Hepatocyte (in vitro differentiated cells): ENCODE measurements at regions not wholly inside any gene's neighbourhood (a gene's known extent, or its start where the extent isn't known, plus 50 kb on each side); places are given as distances from the start of the nearest gene placed in this dataset.
"Not testable (repeated sequence)": the region's sequence is repeated elsewhere in the genome, so short reads cannot be mapped to it uniquely, and the experiment has no call there.

Source experiments
- DNase-seq: peaks from one replicate; pipeline ENCODE4 v3.0.0-alpha.2; 2016; ENCODE audit warnings: low spot score
- H2AFZ ChIP-seq: fragments of 200-600 bp; sonication (generic); 2 replicates; pipeline ENCODE4 v1.6.0; 2016; ENCODE audit warnings: antibody characterized with exemption, mild to moderate bottlenecking
- H3K27ac ChIP-seq: fragments of 200-600 bp; sonication (generic); 2 replicates; pipeline ENCODE4 v1.5.1; 2016; ENCODE audit warnings: mild to moderate bottlenecking
- H3K27me3 ChIP-seq: fragments of 200-600 bp; sonication (generic); 2 replicates; pipeline ENCODE4 v1.6.1; 2016
- H3K36me3 ChIP-seq: fragments of 200-600 bp; sonication (generic); replicated peaks from 2 replicates; pipeline ENCODE4 v1.5.1; 2016; ENCODE audit warnings: low read depth; ENCODE audit not compliant: insufficient read depth
- H3K4me1 ChIP-seq: fragments of 200-600 bp; sonication (generic); 2 replicates; pipeline ENCODE4 v1.5.1; 2016; ENCODE audit warnings: mild to moderate bottlenecking, moderate library complexity; ENCODE audit not compliant: insufficient read depth
- H3K4me2 ChIP-seq: fragments of 200-600 bp; sonication (generic); 2 replicates; pipeline ENCODE4 v1.6.0; 2016
- H3K4me3 ChIP-seq: fragments of 200-600 bp; sonication (generic); 2 replicates; pipeline ENCODE4 v1.5.1; 2016; ENCODE audit warnings: mild to moderate bottlenecking
- H3K79me2 ChIP-seq: fragments of 200-600 bp; sonication (generic); 2 replicates; pipeline ENCODE4 v1.6.0; 2017; ENCODE audit warnings: mild to moderate bottlenecking
- H3K9me2 ChIP-seq: fragments of 200-600 bp; sonication (generic); replicated peaks from 2 replicates; pipeline ENCODE4 v1.6.0; 2017; ENCODE audit warnings: mild to moderate bottlenecking; ENCODE audit not compliant: insufficient read depth
- H3K9me3 ChIP-seq: fragments of 200-600 bp; sonication (generic); 2 replicates; pipeline ENCODE4 v1.5.1; 2016; ENCODE audit warnings: low read depth, mild to moderate bottlenecking
- H4K20me1 ChIP-seq: fragments of 200-600 bp; sonication (generic); 2 replicates; pipeline ENCODE4 v1.6.0; 2016; ENCODE audit warnings: mild to moderate bottlenecking; ENCODE audit not compliant: insufficient read depth, poor library complexity, severe bottlenecking
- WGBS: methylation state at CpG from one replicate; pipeline ENCODE4 v1.1.6; 2016; ENCODE audit warnings: low lambda C conversion rate; ENCODE audit errors: missing lambda C conversion rate; 5-methylcytosine and 5-hydroxymethylcytosine counted together

- H3K36me3 ChIP-seq, H3K9me3 ChIP-seq, H4K20me1 ChIP-seq, H3K79me2 ChIP-seq, H3K4me3 ChIP-seq, H3K27me3 ChIP-seq, H2AFZ ChIP-seq, DNase-seq, H3K27ac ChIP-seq, H3K4me1 ChIP-seq, H3K9me2 ChIP-seq, H3K4me2 ChIP-seq: not testable (repeated sequence)
These were observed 684.1 kb downstream of the CDY1 start for GRCh38 chrY:26306046-26306445.

GRCh38 chrY:26306630-26307385, 684.9 kb downstream of the CDY1 start:
- not testable (repeated sequence) for H3K9me3 ChIP-seq, H3K4me1 ChIP-seq, H3K4me2 ChIP-seq, DNase-seq, H3K27ac ChIP-seq, H3K4me3 ChIP-seq, H2AFZ ChIP-seq, H4K20me1 ChIP-seq, H3K27me3 ChIP-seq, H3K36me3 ChIP-seq, H3K9me2 ChIP-seq, H3K79me2 ChIP-seq
- WGBS = no CpG with 5 or more reads among the region's 1 CpG

- H3K79me2 ChIP-seq, H3K4me2 ChIP-seq, H3K36me3 ChIP-seq, H3K27me3 ChIP-seq, H4K20me1 ChIP-seq, H3K4me1 ChIP-seq, DNase-seq, H3K9me3 ChIP-seq, H3K27ac ChIP-seq, H2AFZ ChIP-seq, H3K4me3 ChIP-seq, H3K9me2 ChIP-seq: not testable (repeated sequence)
These were observed 686.4 kb downstream of the CDY1 start for GRCh38 chrY:26308308-26308707.

DNA sequence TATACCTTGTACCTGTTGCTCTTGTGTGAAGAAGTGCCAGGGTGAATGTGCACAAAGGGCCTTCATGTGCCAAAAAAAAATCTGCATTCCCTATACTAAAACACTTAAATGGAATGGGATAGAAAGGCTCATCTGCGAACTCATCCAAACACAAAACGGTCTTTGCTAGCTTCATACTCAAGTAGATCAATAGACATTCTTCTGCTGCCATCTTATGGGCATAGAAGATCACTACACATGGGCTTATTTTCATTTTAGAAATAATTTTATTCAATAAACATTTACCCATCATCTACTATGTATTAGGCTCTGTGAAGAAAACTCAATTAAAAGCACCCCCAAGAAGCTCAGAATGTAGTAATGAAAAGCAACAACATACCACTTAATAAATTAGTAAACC, 693.1 kb downstream of the CDY1 start:
- no CpG with 5 or more reads among the region's 2 CpGs for WGBS

DNA sequence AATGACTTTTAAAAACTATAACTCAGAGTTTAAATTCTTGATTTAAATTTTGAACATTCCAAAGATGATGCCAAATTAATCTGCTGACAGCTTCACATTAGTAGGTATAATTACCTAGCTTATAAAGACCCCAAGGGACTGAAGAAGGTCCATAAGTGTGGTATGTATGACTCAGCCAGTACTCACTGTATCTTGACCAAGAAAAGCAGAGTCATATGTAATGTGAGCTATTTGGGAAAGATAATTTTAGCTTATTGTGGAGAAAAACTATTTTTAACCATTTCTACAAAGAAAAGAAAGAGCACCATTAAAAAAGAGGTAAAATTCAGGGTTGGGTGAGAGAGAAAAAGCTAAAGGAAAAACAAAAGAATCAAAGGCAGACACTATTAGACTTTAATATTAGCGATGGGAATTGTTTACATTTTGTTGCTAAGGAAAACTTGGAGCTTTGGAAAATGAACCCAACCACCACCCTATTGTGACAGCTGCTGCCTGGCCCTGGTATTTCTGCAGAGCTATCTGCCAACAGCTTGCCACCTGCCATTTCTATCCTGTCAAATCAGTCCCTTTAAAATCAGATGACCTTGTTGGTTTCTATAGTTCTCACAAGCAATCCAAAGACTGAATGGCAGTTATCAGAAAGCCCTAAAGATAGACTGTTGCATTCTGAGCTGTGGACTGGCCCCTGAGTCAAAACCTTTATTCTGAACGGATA, 697.7 kb downstream of the CDY1 start:
- H3K27me3 ChIP-seq, H3K79me2 ChIP-seq, H3K9me2 ChIP-seq, H3K4me2 ChIP-seq, H3K4me1 ChIP-seq, H4K20me1 ChIP-seq, DNase-seq, H2AFZ ChIP-seq, H3K36me3 ChIP-seq, H3K27ac ChIP-seq, H3K4me3 ChIP-seq, H3K9me3 ChIP-seq: not testable (repeated sequence)
- WGBS = no CpG with 5 or more reads among the region's 2 CpGs

More for the DNA sequence above, 693.1 kb downstream of the CDY1 start:
- H3K9me3 ChIP-seq, H3K4me1 ChIP-seq, H2AFZ ChIP-seq, H3K9me2 ChIP-seq, H3K36me3 ChIP-seq, H3K4me2 ChIP-seq, H4K20me1 ChIP-seq, H3K4me3 ChIP-seq, H3K27me3 ChIP-seq, H3K79me2 ChIP-seq, H3K27ac ChIP-seq: not testable (repeated sequence)
- peak; percentile 2 for DNase-seq

DNA sequence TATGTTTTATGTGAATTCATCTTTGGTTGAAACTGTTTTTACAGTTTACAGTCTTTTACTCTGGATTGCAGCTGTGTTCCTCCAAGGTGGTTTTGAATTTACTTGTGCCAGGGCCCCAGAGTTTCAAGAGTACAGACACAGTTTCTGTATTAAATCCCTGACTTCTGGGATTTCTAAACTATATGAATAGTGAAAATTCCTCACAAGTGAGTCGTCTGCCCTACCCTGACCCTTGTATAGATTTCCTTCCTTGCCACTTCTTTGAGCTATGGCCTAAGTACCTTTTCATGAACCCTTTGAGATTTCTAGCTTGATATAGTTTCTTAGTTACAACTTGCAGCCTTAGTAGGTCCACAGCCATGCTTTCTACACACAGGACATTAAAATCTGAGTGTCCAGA, 700.8 kb downstream of the CDY1 start:
- not testable (repeated sequence) for H3K4me1 ChIP-seq

DNA sequence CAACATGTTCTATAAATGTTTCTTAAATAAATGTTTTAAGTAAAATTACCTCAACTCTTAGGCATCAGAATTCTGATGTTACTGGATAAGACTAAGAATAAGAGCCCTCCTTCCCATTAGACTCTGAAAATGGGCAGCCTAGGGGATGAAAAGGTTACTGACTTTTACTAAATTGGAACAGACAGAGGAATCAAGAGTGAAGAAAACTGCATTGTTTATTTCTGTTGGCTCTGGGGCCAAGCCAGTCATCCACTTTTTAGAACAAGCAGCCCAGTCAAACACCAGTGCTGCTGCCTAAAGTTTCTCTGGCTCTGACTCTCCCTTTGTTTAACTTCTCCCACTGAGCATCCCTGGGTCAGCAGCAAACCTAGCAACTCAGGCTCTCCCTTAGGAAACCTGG, 731.0 kb downstream of the CDY1 start:
- H3K27me3 ChIP-seq, H3K79me2 ChIP-seq, DNase-seq, H3K4me2 ChIP-seq, H3K9me3 ChIP-seq, H2AFZ ChIP-seq, H3K36me3 ChIP-seq, H3K4me3 ChIP-seq, H4K20me1 ChIP-seq, H3K4me1 ChIP-seq, H3K9me2 ChIP-seq, H3K27ac ChIP-seq: not testable (repeated sequence)

More for the DNA sequence above, 700.8 kb downstream of the CDY1 start:
- not testable (repeated sequence) for H3K9me2 ChIP-seq, H2AFZ ChIP-seq, H3K79me2 ChIP-seq, H4K20me1 ChIP-seq, H3K9me3 ChIP-seq, DNase-seq, H3K4me3 ChIP-seq, H3K36me3 ChIP-seq, H3K27ac ChIP-seq, H3K27me3 ChIP-seq, H3K4me2 ChIP-seq
- no CpG with 5 or more reads among the region's 1 CpG for WGBS
